BE2C (cell line): ENCODE measurements at regions not wholly inside any gene's neighbourhood (a gene's known extent, or its start where the extent isn't known, plus 50 kb on each side); places are given as distances from the start of the nearest gene placed in this dataset.

Source experiments
- DNase-seq: peaks from one replicate; pipeline ENCODE4 v3.0.0-alpha.2; 2020
- H3K27me3 ChIP-seq: fragments of 250-450 bp; sonication (Bioruptor Pico); 2 replicates; pipeline ENCODE4 v1.5.1; 2020; ENCODE audit warnings: mild to moderate bottlenecking
- H3K36me3 ChIP-seq: fragments of 250-450 bp; sonication (Bioruptor Pico); 2 replicates; pipeline ENCODE4 v1.5.1; 2020; ENCODE audit warnings: mild to moderate bottlenecking
- H3K4me1 ChIP-seq: fragments of 250-450 bp; sonication (Bioruptor Pico); 2 replicates; pipeline ENCODE4 v1.5.1; 2020
- H3K4me3 ChIP-seq: 2 replicates; pipeline ENCODE4 v1.5.1; 2011; ENCODE audit warnings: low read depth, low read length
- H3K9me3 ChIP-seq: fragments of 250-450 bp; sonication (Bioruptor Pico); 2 replicates; pipeline ENCODE4 v1.5.1; 2020
- TF ChIP-seq, protein P1 (sequence below): IDR thresholded peaks from 2 replicates; pipeline ENCODE4 v1.5.1; 2012; ENCODE audit warnings: mild to moderate bottlenecking, low read depth, low read length

DNA sequence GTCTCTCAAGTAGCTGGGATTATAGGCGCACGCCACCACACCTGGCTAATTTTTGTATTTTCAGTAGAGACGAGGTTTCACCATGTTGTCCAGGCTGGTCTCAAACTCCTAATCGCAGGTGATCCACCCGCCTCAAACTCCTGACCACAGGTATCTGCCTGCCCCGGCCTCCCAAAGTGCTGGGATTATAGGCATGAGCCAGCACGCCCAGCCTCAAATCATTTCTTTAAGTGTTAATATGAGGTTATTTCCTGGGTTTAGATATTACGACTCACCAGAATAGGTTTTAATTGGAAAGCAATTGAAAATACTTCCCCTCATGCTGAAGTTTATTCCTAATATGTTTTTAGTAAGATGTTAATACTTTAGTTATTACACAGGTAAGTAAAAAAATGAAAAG is 144.5 kb downstream of the NUFIP1 start:
- DNase-seq: no peak
- TF ChIP-seq, protein P1, sequence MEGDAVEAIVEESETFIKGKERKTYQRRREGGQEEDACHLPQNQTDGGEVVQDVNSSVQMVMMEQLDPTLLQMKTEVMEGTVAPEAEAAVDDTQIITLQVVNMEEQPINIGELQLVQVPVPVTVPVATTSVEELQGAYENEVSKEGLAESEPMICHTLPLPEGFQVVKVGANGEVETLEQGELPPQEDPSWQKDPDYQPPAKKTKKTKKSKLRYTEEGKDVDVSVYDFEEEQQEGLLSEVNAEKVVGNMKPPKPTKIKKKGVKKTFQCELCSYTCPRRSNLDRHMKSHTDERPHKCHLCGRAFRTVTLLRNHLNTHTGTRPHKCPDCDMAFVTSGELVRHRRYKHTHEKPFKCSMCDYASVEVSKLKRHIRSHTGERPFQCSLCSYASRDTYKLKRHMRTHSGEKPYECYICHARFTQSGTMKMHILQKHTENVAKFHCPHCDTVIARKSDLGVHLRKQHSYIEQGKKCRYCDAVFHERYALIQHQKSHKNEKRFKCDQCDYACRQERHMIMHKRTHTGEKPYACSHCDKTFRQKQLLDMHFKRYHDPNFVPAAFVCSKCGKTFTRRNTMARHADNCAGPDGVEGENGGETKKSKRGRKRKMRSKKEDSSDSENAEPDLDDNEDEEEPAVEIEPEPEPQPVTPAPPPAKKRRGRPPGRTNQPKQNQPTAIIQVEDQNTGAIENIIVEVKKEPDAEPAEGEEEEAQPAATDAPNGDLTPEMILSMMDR: no peak
- Histone ChIP-seq H3K9me3 (no peaks in the 10 kb centered on the region), H3K4me1 (no peaks in the 10 kb centered on the region), H3K27me3 (no peaks in the 10 kb centered on the region; the same call in 1 of the 2 replicates), H3K4me3 (no peak overlapping the region), H3K36me3 (no peaks in the 10 kb centered on the region)

DNA sequence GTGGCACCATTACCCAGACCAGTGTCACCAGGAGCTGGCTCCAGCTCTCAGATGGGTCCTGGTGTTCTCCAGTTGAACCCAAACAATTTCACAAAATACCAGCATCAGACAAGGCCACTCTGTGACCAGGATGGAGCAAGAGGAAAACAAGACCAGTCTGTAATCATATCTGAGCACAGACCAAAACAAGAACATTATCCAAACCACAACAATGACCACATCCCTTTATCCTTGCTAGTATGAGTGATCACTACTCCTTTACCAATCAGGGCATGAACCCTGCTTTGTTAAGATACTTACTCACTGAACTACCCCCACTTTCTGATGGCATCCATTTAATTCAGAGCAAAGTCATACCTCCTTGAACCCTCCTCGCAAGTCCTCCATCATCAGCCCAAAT is 145.9 kb downstream of the NUFIP1 start:
- TF ChIP-seq, protein P1: no peak
- Histone ChIP-seq H3K4me3 (no peak overlapping the region), H3K27me3 (no peaks in the 10 kb centered on the region; the same call in 1 of the 2 replicates), H3K4me1 (no peaks in the 10 kb centered on the region), H3K36me3 (no peaks in the 10 kb centered on the region), H3K9me3 (no peaks in the 10 kb centered on the region)
- DNase-seq: no peak

DNA sequence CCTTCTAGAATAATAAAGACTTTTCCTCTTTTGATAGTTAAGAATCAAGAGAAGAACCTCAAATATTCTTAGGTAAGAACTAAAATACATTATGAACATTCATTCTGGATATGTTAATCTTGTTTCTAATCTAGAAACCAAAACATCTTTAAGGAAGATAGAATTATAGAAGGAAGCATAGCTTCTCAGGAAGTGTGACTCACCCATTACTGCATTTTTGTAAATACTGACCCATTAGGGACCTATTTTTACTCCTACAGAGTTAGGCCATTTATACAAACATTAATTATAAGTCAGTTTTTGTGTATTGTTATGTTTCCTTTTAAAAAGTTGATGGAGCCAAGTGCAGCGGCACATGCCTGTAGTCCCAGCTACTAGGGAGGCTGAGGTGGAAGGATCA is 147.1 kb downstream of the NUFIP1 start:
- no peak for DNase-seq
- Histone ChIP-seq H3K4me3 (no peak overlapping the region), H3K4me1 (no peaks in the 10 kb centered on the region), H3K27me3 (no peaks in the 10 kb centered on the region; the same call in 1 of the 2 replicates), H3K9me3 (no peaks in the 10 kb centered on the region), H3K36me3 (no peaks in the 10 kb centered on the region)
- TF ChIP-seq, protein P1: no peak

DNA sequence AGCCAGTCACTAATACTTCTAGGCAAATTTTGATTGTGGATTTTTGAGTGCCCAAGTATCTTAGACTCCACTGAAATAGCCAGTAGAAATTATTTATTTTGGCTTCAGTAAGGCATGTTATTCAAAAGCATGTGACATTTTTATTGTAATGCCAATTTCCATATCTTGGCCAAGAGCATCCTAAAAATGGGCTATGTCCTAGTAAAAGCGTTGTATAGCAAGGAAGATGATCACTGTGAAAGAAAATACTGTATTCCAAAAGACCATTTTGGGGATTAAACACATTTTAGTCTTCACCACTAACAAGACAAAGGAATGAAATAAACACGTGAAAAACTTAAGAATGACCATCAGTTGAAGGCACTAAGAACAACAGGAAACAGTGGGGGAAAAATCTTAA is 149.1 kb downstream of the NUFIP1 start:
- no peak for DNase-seq
- no peaks in the 10 kb centered on the region; the same call in 1 of the 2 replicates for H3K27me3 ChIP-seq
- TF ChIP-seq, protein P1: no peak
- no peaks in the 10 kb centered on the region for H3K4me1 ChIP-seq
- no peak overlapping the region for H3K4me3 ChIP-seq
- H3K36me3 ChIP-seq: no peaks in the 10 kb centered on the region
- H3K9me3 ChIP-seq: no peaks in the 10 kb centered on the region

DNA sequence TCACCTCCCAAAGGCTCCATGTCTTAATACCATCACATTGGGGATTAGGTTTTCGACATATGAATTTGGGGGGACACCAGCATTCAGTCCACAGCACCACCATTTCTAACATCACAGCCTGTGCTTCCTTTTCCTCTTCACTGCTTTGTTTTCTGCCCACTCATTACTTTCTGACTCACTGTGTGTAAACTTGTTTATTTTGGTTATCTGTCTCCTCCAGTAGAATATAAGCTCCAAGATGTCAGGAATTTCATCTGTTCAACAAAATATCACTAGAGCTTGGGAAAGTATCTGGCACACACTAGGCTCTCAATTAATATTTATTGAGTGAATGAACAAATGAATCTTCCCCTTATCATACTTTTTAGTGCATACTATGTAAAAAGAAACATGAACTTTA is 152.0 kb downstream of the NUFIP1 start:
- H3K36me3 ChIP-seq: no peaks in the 10 kb centered on the region
- no peak for DNase-seq
- no peaks in the 10 kb centered on the region for H3K4me1 ChIP-seq
- TF ChIP-seq, protein P1: no peak
- no peak overlapping the region for H3K4me3 ChIP-seq
- no peaks in the 10 kb centered on the region for H3K27me3 ChIP-seq
- no peaks in the 10 kb centered on the region for H3K9me3 ChIP-seq

DNA sequence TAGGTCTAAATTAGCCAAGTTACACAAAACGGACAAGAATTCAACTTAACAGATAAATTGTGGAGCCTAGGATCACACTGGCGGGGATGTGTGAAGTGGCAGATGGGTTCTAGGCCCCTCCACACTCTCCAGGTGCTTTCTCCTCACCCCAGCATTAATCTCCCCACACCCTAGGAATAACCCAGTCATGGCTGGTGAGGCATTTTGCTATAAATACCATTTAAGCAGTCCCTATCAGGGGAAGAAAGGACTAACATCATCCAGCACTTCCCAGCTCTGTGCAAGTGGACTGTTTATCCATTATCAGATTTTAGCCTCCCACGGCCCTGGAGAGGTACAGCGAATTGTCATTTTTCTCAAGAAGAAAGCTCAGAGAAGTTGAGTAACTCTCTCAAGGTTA is 154.9 kb downstream of the NUFIP1 start:
- H3K36me3 ChIP-seq: no peaks in the 10 kb centered on the region
- no peak for DNase-seq
- H3K4me3 ChIP-seq: no peak overlapping the region
- H3K9me3 ChIP-seq: no peaks in the 10 kb centered on the region
- no peaks in the 10 kb centered on the region for H3K4me1 ChIP-seq
- TF ChIP-seq, protein P1: no peak
- no peaks in the 10 kb centered on the region for H3K27me3 ChIP-seq
